ENCODE measurements at regions not wholly inside any gene's neighbourhood (a gene's known extent, or its start where the extent isn't known, plus 50 kb on each side); places are given as distances from the start of the nearest gene placed in this dataset.

DNA sequence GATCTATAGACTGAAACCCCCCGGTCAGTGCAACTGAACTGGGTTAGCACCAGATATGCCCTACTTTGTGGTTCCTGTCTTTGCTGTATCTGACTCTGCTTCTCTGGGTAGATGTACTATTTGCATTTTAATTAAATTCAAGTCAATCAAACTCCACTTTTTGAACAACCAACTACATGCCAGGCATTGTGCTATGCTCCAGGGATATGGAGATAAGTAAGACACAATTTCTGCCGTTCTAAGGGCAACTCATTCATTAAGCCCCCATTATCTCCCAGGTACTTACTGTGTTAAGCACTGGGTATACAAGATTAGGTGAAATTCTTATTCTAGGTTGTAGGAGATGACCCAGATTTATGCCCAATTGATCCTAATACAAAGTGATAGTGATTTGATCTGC lies 62.7 kb upstream of the JDP2 start:
- H3K36me3 ChIP-seq (ENCODE audit: control insufficient read depth in 1 of 2, insufficient read depth in 2 of 2, low read depth in 1 of 2, low read length in 2 of 2), result no peaks in the 10 kb centered on the region
- no peak overlapping the region for H4K8ac ChIP-seq (ENCODE audit: low read length)
- H3K14ac ChIP-seq (ENCODE audit: low read length in 2 of 2), result no peak overlapping the region
- H3K23ac ChIP-seq (ENCODE audit: low read length in 2 of 2), result no peak overlapping the region
- no peaks in the 10 kb centered on the region for H3K4me1 ChIP-seq (ENCODE audit: control insufficient read depth, insufficient read depth, low read depth, low read length)
- H3K4me3 ChIP-seq (ENCODE audit: insufficient read depth in 1 of 2, low read depth in 1 of 2, low read length in 2 of 2), result no peak overlapping the region
- no peak overlapping the region for H3K4ac ChIP-seq (ENCODE audit: low read depth in 1 of 2, low read length in 2 of 2)
- H2BK15ac ChIP-seq (ENCODE audit: low read depth, poor library complexity, severe bottlenecking), result no peak overlapping the region
- DNase-seq, result no peak
- no peak overlapping the region for H3K18ac ChIP-seq (ENCODE audit: low read depth in 1 of 2, low read length in 2 of 2)
- H2AK5ac ChIP-seq (ENCODE audit: low read length, severe bottlenecking), result no peak overlapping the region
- H2BK12ac ChIP-seq (ENCODE audit: low read length in 2 of 2), result no peak overlapping the region
- H2BK120ac ChIP-seq (ENCODE audit: low read depth, low read length), result no peak overlapping the region
- H3K9ac ChIP-seq (ENCODE audit: low read length), result no peak overlapping the region
- H3K27ac ChIP-seq (ENCODE audit: low read length, poor library complexity, severe bottlenecking), result no peak overlapping the region
- WGBS, result no CpG with 5 or more reads among the region's 2 CpGs
- H2BK5ac ChIP-seq (ENCODE audit: low read depth, low read length, poor library complexity, severe bottlenecking), result no peak overlapping the region
- H3K27me3 ChIP-seq (ENCODE audit: control insufficient read depth in 1 of 2, insufficient read depth in 1 of 2, low read length in 2 of 2), result peaks cover 0 to 78% of the 10 kb centered on the region in 2 experiments
- no peak overlapping the region for H3K4me2 ChIP-seq (ENCODE audit: low read length, poor library complexity, severe bottlenecking)
- no peak overlapping the region for H4K91ac ChIP-seq (ENCODE audit: low read length)
- H3K9me3 ChIP-seq (ENCODE audit: control insufficient read depth, low read length), result no peaks in the 10 kb centered on the region
- H2AFZ ChIP-seq (ENCODE audit: low read depth, low read length), result no peak overlapping the region
- H3K79me1 ChIP-seq (replicated peaks; ENCODE audit: low read length, poor library complexity, severe bottlenecking), result no peaks in the 10 kb centered on the region

DNA sequence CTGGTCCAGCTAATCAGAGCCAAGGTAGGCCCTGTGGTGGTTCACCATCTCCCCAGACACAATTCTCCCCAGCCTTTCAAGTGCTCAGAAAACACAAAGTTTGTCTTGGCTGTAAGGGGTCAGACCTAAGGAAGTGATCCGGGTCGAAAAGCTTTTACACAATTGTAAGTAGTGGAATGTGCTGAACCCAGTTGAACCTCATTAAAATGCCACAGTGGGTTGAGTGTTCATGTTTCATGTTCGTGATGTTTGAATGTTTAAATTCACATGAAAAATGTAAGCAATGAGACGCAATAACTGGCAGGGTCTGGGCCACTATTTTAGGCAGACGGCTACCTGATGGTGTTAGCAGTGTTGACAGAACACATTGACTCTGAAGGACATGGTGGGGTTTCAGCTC lies 60.9 kb upstream of the JDP2 start:
- Histone ChIP-seq H3K18ac (ENCODE audit: low read depth in 1 of 2, low read length in 2 of 2) (no peak overlapping the region), H3K36me3 (ENCODE audit: control insufficient read depth in 1 of 2, insufficient read depth in 2 of 2, low read depth in 1 of 2, low read length in 2 of 2) (no peaks in the 10 kb centered on the region), H3K4me1 (ENCODE audit: control insufficient read depth, insufficient read depth, low read depth, low read length) (no peaks in the 10 kb centered on the region), H2AFZ (ENCODE audit: low read depth, low read length) (no peak overlapping the region), H2BK12ac (ENCODE audit: low read length in 2 of 2) (no peak overlapping the region), H3K27me3 (ENCODE audit: control insufficient read depth in 1 of 2, insufficient read depth in 1 of 2, low read length in 2 of 2) (peaks cover 2 to 81% of the 10 kb centered on the region in 2 experiments), H3K4ac (ENCODE audit: low read depth in 1 of 2, low read length in 2 of 2) (no peak overlapping the region), H2BK120ac (ENCODE audit: low read depth, low read length) (no peak overlapping the region), H3K4me3 (ENCODE audit: insufficient read depth in 1 of 2, low read depth in 1 of 2, low read length in 2 of 2) (no peak overlapping the region), H2AK5ac (ENCODE audit: low read length, severe bottlenecking) (no peak overlapping the region), H3K27ac (ENCODE audit: low read length, poor library complexity, severe bottlenecking) (no peak overlapping the region), H4K91ac (ENCODE audit: low read length) (no peak overlapping the region), H2BK15ac (ENCODE audit: low read depth, poor library complexity, severe bottlenecking) (no peak overlapping the region), H3K9me3 (ENCODE audit: control insufficient read depth, low read length) (no peaks in the 10 kb centered on the region), H4K8ac (ENCODE audit: low read length) (no peak overlapping the region), H3K4me2 (ENCODE audit: low read length, poor library complexity, severe bottlenecking) (no peak overlapping the region), H3K23ac (ENCODE audit: low read length in 2 of 2) (no peak overlapping the region), H3K9ac (ENCODE audit: low read length) (no peak overlapping the region), H3K14ac (ENCODE audit: low read length in 2 of 2) (no peak overlapping the region), H3K79me1 (replicated peaks; ENCODE audit: low read length, poor library complexity, severe bottlenecking) (no peaks in the 10 kb centered on the region), H2BK5ac (ENCODE audit: low read depth, low read length, poor library complexity, severe bottlenecking) (no peak overlapping the region)
- peak; percentile 4 for DNase-seq
- 67% methylated on average over 5 of the region's 5 CpGs for WGBS

DNA sequence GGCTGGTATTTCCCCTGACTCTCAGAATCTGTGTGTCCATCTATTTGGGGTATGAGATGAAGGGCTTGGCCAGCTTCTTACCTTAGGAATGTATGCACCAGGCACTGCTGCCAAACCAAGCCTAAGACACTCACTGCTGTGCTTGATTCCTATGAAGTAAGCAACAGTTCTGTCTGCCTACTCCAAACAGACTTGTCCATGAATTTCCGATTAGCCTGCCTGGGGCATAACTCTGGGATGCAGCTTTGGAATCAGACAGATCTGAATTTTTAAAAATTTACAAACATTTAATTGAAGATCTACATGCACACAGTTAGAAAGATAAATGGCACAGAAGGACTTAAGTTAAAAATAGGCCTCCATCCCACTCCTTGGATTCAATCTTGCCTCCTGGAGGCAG lies 59.5 kb upstream of the JDP2 start:
- peaks cover 2 to 78% of the 10 kb centered on the region in 2 experiments for H3K27me3 ChIP-seq (ENCODE audit: control insufficient read depth in 1 of 2, insufficient read depth in 1 of 2, low read length in 2 of 2)
- no peak for DNase-seq
- no peak overlapping the region for H4K8ac ChIP-seq (ENCODE audit: low read length)
- 100% methylated on average over 1 of the region's 1 CpG for WGBS
- no peak overlapping the region for H3K23ac ChIP-seq (ENCODE audit: low read length in 2 of 2)
- no peak overlapping the region for H3K4ac ChIP-seq (ENCODE audit: low read depth in 1 of 2, low read length in 2 of 2)
- H3K36me3 ChIP-seq (ENCODE audit: control insufficient read depth in 1 of 2, insufficient read depth in 2 of 2, low read depth in 1 of 2, low read length in 2 of 2), result no peaks in the 10 kb centered on the region
- H2BK15ac ChIP-seq (ENCODE audit: low read depth, poor library complexity, severe bottlenecking), result no peak overlapping the region
- H2AFZ ChIP-seq (ENCODE audit: low read depth, low read length), result no peak overlapping the region
- no peak overlapping the region for H3K4me3 ChIP-seq (ENCODE audit: insufficient read depth in 1 of 2, low read depth in 1 of 2, low read length in 2 of 2)
- no peak overlapping the region for H3K9ac ChIP-seq (ENCODE audit: low read length)
- H2BK5ac ChIP-seq (ENCODE audit: low read depth, low read length, poor library complexity, severe bottlenecking), result no peak overlapping the region
- H3K4me1 ChIP-seq (ENCODE audit: control insufficient read depth, insufficient read depth, low read depth, low read length), result no peaks in the 10 kb centered on the region
- H4K91ac ChIP-seq (ENCODE audit: low read length), result no peak overlapping the region
- H3K27ac ChIP-seq (ENCODE audit: low read length, poor library complexity, severe bottlenecking), result no peak overlapping the region
- H3K18ac ChIP-seq (ENCODE audit: low read depth in 1 of 2, low read length in 2 of 2), result no peak overlapping the region
- no peaks in the 10 kb centered on the region for H3K9me3 ChIP-seq (ENCODE audit: control insufficient read depth, low read length)
- H2BK120ac ChIP-seq (ENCODE audit: low read depth, low read length), result no peak overlapping the region
- H2AK5ac ChIP-seq (ENCODE audit: low read length, severe bottlenecking), result no peak overlapping the region
- H2BK12ac ChIP-seq (ENCODE audit: low read length in 2 of 2), result no peak overlapping the region
- no peak overlapping the region for H3K14ac ChIP-seq (ENCODE audit: low read length in 2 of 2)
- H3K79me1 ChIP-seq (replicated peaks; ENCODE audit: low read length, poor library complexity, severe bottlenecking), result no peaks in the 10 kb centered on the region
- no peak overlapping the region for H3K4me2 ChIP-seq (ENCODE audit: low read length, poor library complexity, severe bottlenecking)

DNA sequence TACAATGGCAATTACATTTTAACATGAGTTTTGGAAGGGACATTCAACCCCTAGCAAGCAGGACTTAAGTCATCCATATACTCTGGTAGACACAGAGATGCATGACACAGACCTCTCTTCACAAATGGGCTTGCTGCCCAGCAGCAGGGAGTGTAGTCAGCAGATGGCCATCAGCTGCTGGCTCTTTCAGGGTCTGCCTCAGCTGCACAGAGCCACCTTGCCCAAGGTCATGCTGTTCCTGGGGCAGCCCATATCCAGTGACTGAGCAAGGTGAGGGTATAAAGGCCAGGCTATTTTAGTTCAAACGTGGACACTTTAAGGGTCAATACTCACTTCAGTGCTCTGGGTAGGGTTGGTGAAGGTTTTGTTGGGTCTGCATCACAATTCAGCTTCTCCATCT lies 58.3 kb upstream of the JDP2 start:
- H3K9ac ChIP-seq (ENCODE audit: low read length), result no peak overlapping the region
- H4K8ac ChIP-seq (ENCODE audit: low read length), result no peak overlapping the region

More for the DNA sequence above, 58.3 kb upstream of the JDP2 start:
- Histone ChIP-seq H2BK15ac (ENCODE audit: low read depth, poor library complexity, severe bottlenecking) (no peak overlapping the region), H3K4me3 (ENCODE audit: insufficient read depth in 1 of 2, low read depth in 1 of 2, low read length in 2 of 2) (no peak overlapping the region), H3K4me1 (ENCODE audit: control insufficient read depth, insufficient read depth, low read depth, low read length) (no peaks in the 10 kb centered on the region), H3K4ac (ENCODE audit: low read depth in 1 of 2, low read length in 2 of 2) (no peak overlapping the region), H3K36me3 (ENCODE audit: control insufficient read depth in 1 of 2, insufficient read depth in 2 of 2, low read depth in 1 of 2, low read length in 2 of 2) (no peaks in the 10 kb centered on the region), H3K79me1 (replicated peaks; ENCODE audit: low read length, poor library complexity, severe bottlenecking) (no peaks in the 10 kb centered on the region), H2BK120ac (ENCODE audit: low read depth, low read length) (no peak overlapping the region), H3K18ac (ENCODE audit: low read depth in 1 of 2, low read length in 2 of 2) (no peak overlapping the region), H3K14ac (ENCODE audit: low read length in 2 of 2) (no peak overlapping the region), H2BK5ac (ENCODE audit: low read depth, low read length, poor library complexity, severe bottlenecking) (no peak overlapping the region), H2BK12ac (ENCODE audit: low read length in 2 of 2) (no peak overlapping the region), H3K4me2 (ENCODE audit: low read length, poor library complexity, severe bottlenecking) (no peak overlapping the region), H4K91ac (ENCODE audit: low read length) (no peak overlapping the region), H2AK5ac (ENCODE audit: low read length, severe bottlenecking) (no peak overlapping the region), H2AFZ (ENCODE audit: low read depth, low read length) (no peak overlapping the region), H3K27me3 (ENCODE audit: control insufficient read depth in 1 of 2, insufficient read depth in 1 of 2, low read length in 2 of 2) (peaks cover 11 to 78% of the 10 kb centered on the region in 2 experiments), H3K9me3 (ENCODE audit: control insufficient read depth, low read length) (no peaks in the 10 kb centered on the region), H3K27ac (ENCODE audit: low read length, poor library complexity, severe bottlenecking) (no peak overlapping the region), H3K23ac (ENCODE audit: low read length in 2 of 2) (no peak overlapping the region)
- no CpG with 5 or more reads among the region's 1 CpG for WGBS
- DNase-seq, result no peak
